Nephron progenitor cell (in vitro differentiated cells): ENCODE measurements at regions not wholly inside any gene's neighbourhood (a gene's known extent, or its start where the extent isn't known, plus 50 kb on each side); places are given as distances from the start of the nearest gene placed in this dataset.

Experiments used
- DNase-seq: peaks from one replicate; pipeline ENCODE4 v3.0.0; 2021
- H3K27ac Mint-ChIP-seq: 2 replicates; pipeline ENCODE4 v1.8.0; 2021; ENCODE audit warnings: mild to moderate bottlenecking, moderate library complexity, mixed read lengths
- H3K27me3 Mint-ChIP-seq: 2 replicates; pipeline ENCODE4 v1.8.0; 2021; ENCODE audit warnings: mild to moderate bottlenecking, low read depth, mixed read lengths; ENCODE audit not compliant: poor library complexity
- H3K36me3 Mint-ChIP-seq: 2 replicates; pipeline ENCODE4 v1.8.0; 2021; ENCODE audit warnings: low read depth, mixed read lengths
- H3K4me1 Mint-ChIP-seq: 2 replicates; pipeline ENCODE4 v1.8.0; 2021; ENCODE audit warnings: mixed read lengths
- H3K4me3 Mint-ChIP-seq: 2 replicates; pipeline ENCODE4 v1.8.0; 2021; ENCODE audit warnings: mild to moderate bottlenecking, moderate library complexity, mixed read lengths
- H3K9me3 Mint-ChIP-seq: 2 replicates; pipeline ENCODE4 v1.8.0; 2021; ENCODE audit warnings: mild to moderate bottlenecking, moderate library complexity, mixed read lengths
- CTCF ChIP-seq: fragments of 200-600 bp; sonication (generic); IDR thresholded peaks from 2 replicates; pipeline ENCODE4 v1.5.0; 2021; ENCODE audit warnings: antibody characterized with exemption

- no peak for TF ChIP-seq CTCF
- H3K4me1 Mint-ChIP-seq: peaks cover 55% of the 10 kb centered on the region
Measured at GRCh38 chr10:79009145-79009544, 59.6 kb upstream of the ZMIZ1 start.

GRCh38 chr10:79012567-79012966, 56.2 kb upstream of the ZMIZ1 start:
- H3K4me3 Mint-ChIP-seq: no peak overlapping the region

More at GRCh38 chr10:79009145-79009544, 59.6 kb upstream of the ZMIZ1 start:
- H3K9me3 Mint-ChIP-seq: no peaks in the 10 kb centered on the region
- DNase-seq: no peak
- no peak overlapping the region for H3K4me3 Mint-ChIP-seq
- H3K27me3 Mint-ChIP-seq: peaks cover 20% of the 10 kb centered on the region
- no peak overlapping the region for H3K27ac Mint-ChIP-seq
- H3K36me3 Mint-ChIP-seq: no peaks in the 10 kb centered on the region

DNA sequence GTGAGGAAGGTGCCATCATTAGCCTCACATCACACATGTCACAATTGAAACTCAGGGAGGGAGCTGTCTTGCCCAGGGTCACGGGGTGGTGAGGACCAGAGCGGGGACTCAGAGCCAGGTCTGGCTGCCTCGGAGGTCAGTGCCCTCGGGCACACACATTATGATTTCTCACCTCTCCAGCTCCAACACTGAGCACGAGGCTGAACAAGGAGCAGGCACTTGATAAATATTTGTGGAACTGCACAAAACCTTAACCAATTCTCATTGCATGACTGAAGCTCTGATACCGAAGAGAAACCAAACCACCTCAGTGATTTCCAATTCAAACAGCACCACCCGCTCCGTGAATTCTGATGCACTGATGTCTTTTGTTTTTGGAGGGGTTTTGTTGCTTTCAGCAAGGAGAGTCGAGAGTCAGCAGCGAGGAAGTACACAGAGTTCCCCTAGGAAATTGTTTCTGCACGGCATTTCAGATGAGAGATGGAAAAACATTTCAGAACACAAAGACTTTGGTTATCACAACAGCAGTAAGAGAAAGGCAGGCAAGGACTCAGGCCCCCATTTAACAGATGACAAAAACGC, 55.3 kb upstream of the ZMIZ1 start:
- Mint-ChIP-seq H3K4me1 (peaks cover 17% of the 10 kb centered on the region), H3K36me3 (no peaks in the 10 kb centered on the region), H3K4me3 (no peak overlapping the region), H3K27ac (peak overlapping the region; percentile 1), H3K9me3 (no peaks in the 10 kb centered on the region), H3K27me3 (peaks cover 14% of the 10 kb centered on the region)
- no peak for TF ChIP-seq CTCF
- no peak for DNase-seq

More at GRCh38 chr10:79012567-79012966, 56.2 kb upstream of the ZMIZ1 start:
- no peak overlapping the region for H3K27ac Mint-ChIP-seq
- peaks cover 22% of the 10 kb centered on the region for H3K27me3 Mint-ChIP-seq
- DNase-seq: no peak
- no peaks in the 10 kb centered on the region for H3K36me3 Mint-ChIP-seq
- TF ChIP-seq CTCF: no peak
- H3K9me3 Mint-ChIP-seq: no peaks in the 10 kb centered on the region
- H3K4me1 Mint-ChIP-seq: peaks cover 21% of the 10 kb centered on the region

DNA sequence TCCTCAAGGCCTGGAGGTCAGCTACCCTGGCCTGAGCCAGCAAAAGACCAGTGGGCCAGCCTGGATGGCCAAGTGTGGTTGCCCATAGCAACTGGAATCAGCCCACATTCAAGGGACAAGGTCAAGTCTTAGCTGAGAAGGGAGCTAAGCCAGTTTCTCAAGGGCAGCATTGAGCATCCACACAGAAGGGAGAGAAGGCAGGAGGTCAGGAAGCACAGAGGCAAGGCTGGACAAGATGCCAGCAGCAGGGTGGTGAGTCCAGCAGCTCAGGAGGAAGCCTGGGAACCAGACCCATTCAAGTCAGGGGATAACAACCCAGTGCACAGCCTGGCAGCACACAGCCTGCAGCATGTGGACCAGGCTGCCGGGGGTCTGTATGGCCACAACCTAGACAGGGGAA, 54.0 kb upstream of the ZMIZ1 start:
- Mint-ChIP-seq H3K27me3 (peaks cover 10% of the 10 kb centered on the region), H3K9me3 (no peaks in the 10 kb centered on the region), H3K27ac (no peak overlapping the region), H3K36me3 (no peaks in the 10 kb centered on the region), H3K4me3 (no peak overlapping the region), H3K4me1 (peaks cover 27% of the 10 kb centered on the region)
- no peak for TF ChIP-seq CTCF
- DNase-seq: no peak

DNA sequence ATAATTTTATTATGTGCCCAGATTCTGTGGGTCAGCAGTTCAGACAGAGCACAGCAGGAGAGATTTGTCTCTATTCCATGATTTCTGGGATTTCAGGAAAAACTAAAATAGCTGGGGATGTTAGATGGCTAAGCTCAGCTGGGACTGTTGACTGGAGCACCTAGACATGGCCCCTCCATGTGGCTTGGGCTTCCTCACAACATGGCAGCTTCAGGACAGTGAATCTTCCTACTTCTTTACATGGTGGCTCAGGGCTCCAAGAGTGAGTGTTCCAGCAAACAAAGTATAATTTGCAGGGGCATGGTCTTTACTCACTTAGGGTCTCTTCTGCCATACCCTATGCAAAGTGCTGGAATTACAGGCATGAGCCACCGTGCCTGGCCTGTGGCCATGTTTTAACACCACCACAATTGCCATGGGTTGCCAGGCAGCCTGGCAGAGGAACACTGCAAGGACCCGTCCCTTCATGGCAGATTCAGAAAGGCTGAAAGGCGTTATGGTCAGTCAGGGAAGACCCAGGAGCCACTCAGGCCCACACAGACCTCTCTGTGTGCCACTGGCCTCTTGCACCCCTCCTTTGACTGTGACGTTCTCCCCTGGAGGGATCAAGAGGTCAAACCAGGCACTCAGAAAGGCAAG, 50.8 kb upstream of the ZMIZ1 start:
- peaks cover 36% of the 10 kb centered on the region for H3K4me1 Mint-ChIP-seq
- no peak for DNase-seq
- no peaks in the 10 kb centered on the region for H3K9me3 Mint-ChIP-seq
- peaks cover 6% of the 10 kb centered on the region for H3K27me3 Mint-ChIP-seq
- H3K36me3 Mint-ChIP-seq: no peaks in the 10 kb centered on the region
- no peak for TF ChIP-seq CTCF
- no peak overlapping the region for H3K27ac Mint-ChIP-seq
- H3K4me3 Mint-ChIP-seq: no peak overlapping the region

DNA sequence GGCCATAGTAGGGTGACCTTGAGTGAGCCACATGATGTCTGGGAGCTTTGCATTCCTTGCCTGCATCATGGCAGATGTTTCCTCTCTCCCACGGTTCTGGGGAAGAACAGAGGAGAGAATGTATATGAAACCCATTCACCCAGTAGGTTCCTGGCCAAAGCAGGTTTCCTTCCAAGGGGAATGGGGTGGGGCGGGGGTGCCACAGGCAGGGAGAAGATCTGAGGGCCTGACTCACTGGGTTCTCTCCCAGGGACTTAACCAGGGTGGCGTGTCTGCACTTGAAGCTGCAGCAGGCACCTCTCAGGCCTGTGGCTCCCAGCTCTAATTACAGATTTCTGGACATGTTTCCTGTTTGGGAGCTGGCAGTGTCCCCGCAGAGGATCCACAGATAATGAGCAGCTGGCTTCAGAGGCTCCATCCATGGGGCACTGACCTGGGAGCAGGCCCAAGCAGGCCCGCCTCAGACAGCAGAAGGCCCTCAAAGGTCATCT, 50.2 kb upstream of the ZMIZ1 start:
- DNase-seq: no peak
- Mint-ChIP-seq H3K4me1 (peaks cover 33% of the 10 kb centered on the region), H3K27ac (no peak overlapping the region), H3K9me3 (no peaks in the 10 kb centered on the region), H3K27me3 (peaks cover 6% of the 10 kb centered on the region), H3K36me3 (no peaks in the 10 kb centered on the region), H3K4me3 (no peak overlapping the region)
- no peak for TF ChIP-seq CTCF
